CD8-positive, alpha-beta memory T cell (primary cell): ENCODE measurements at regions not wholly inside any gene's neighbourhood (a gene's known extent, or its start where the extent isn't known, plus 50 kb on each side); places are given as distances from the start of the nearest gene placed in this dataset.

Experiments used
- CTCF ChIA-PET: fragments of 350-600 bp; sonication (Branson Sonifier 250); formaldehyde crosslinking; loops from one replicate; lab custom pipeline; 2021; ENCODE audit warnings: antibody characterized with exemption; lab: Charles Lee
- POLR2A ChIA-PET: fragments of 350-600 bp; sonication (Branson Sonifier 250); formaldehyde crosslinking; loops from one replicate; lab custom pipeline; 2021; ENCODE audit warnings: antibody characterized with exemption; lab: Charles Lee
- DNase-seq, 5 donors: peaks; one replicate each; pipeline versions ENCODE4 v3.0.0 to v3.0.0-alpha.2; 2020 to 2022; ENCODE audit warnings: mixed read lengths in 1 of 5
- H3K27ac ChIP-seq: one replicate; pipeline ENCODE4 v1.7.0; 2013; ENCODE audit warnings: low read depth, mild to moderate bottlenecking, low read length, moderate library complexity
- H3K27me3 ChIP-seq: 2 replicates; pipeline ENCODE4 v1.7.0; 2013; ENCODE audit warnings: low read length, mild to moderate bottlenecking; ENCODE audit not compliant: insufficient read depth, poor library complexity, severe bottlenecking
- H3K36me3 ChIP-seq: 2 replicates; pipeline ENCODE4 v1.7.0; 2013; ENCODE audit warnings: mild to moderate bottlenecking, low read length, moderate library complexity; ENCODE audit not compliant: insufficient read depth
- H3K4me1 ChIP-seq: 2 replicates; pipeline ENCODE4 v1.7.0; 2013; ENCODE audit warnings: mild to moderate bottlenecking, low read length, moderate library complexity; ENCODE audit not compliant: insufficient read depth
- H3K4me3 ChIP-seq: 2 replicates; pipeline ENCODE4 v1.7.0; 2013; ENCODE audit warnings: mild to moderate bottlenecking, low read length
- H3K9me3 ChIP-seq: 2 replicates; pipeline ENCODE4 v1.7.0; 2013; ENCODE audit warnings: mild to moderate bottlenecking, low read length
- H3K27ac Mint-ChIP-seq, 8 donors: one replicate each; pipeline ENCODE4 v1.8.0; 2020 to 2021; ENCODE audit warnings: mixed read lengths in 8 of 8, mild to moderate bottlenecking in 6 of 8, inconsistent platforms in 3 of 8, moderate library complexity in 3 of 8
- H3K27me3 Mint-ChIP-seq, 2 donors: one replicate each; pipeline ENCODE4 v1.8.0; 2020 to 2021; ENCODE audit warnings: mixed read lengths in 2 of 2, mild to moderate bottlenecking in 1 of 2, moderate library complexity in 1 of 2
- H3K36me3 Mint-ChIP-seq, 3 donors: one replicate each; pipeline ENCODE4 v1.8.0; 2020 to 2021; ENCODE audit warnings: mixed read lengths in 3 of 3, inconsistent platforms in 1 of 3, mild to moderate bottlenecking in 1 of 3
- H3K4me1 Mint-ChIP-seq, 3 donors: one replicate each; pipeline ENCODE4 v1.8.0; 2020 to 2021; ENCODE audit warnings: mixed read lengths in 3 of 3, inconsistent platforms in 1 of 3, mild to moderate bottlenecking in 1 of 3
- H3K4me3 Mint-ChIP-seq, 7 donors: one replicate each; pipeline ENCODE4 v1.8.0; 2020 to 2021; ENCODE audit warnings: mixed read lengths in 7 of 7, mild to moderate bottlenecking in 6 of 7, moderate library complexity in 4 of 7, inconsistent platforms in 2 of 7
- H3K9me3 Mint-ChIP-seq, 5 donors: one replicate each; pipeline ENCODE4 v1.8.0; 2020 to 2022; ENCODE audit warnings: mixed read lengths in 5 of 5, mild to moderate bottlenecking in 3 of 5, moderate library complexity in 2 of 5, inconsistent platforms in 1 of 5

DNA sequence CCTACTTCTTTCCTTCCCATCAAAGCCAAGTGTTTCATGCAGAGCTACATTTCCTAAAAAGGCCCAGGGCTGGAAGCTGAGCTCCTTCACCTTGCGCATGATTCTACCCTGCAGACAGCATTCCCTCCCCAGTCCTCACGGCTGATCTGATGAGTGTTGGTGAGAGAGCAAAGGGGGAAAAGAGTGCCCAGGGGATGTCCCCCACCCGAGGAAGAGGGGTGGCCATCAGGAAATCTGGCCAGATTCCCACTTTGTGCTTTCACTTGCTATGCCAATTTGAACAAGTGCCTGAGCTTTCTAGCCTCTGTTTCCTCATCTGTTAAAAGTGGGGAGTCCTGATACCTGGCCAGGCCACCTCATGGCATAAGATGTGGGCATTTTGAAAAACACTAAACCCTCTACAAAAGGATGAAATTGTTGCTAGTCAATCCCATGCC lies 231.0 kb upstream of the TLE3 start:
- no peak for DNase-seq
- no peak overlapping the region for H3K4me3 ChIP-seq
- Mint-ChIP-seq H3K4me1 (no peaks in the 10 kb centered on the region), H3K4me3 (no peak overlapping the region), H3K27ac (no peak overlapping the region), H3K36me3 (peaks cover 0 to 2% (median 0%) of the 10 kb centered on the region in 3 donors), H3K27me3 (peaks cover 3 to 11% of the 10 kb centered on the region in 2 donors), H3K9me3 (peaks cover 0 to 12% (median 6%) of the 10 kb centered on the region in 5 donors)
- H3K4me1 ChIP-seq, result no peaks in the 10 kb centered on the region
- no peaks in the 10 kb centered on the region for H3K36me3 ChIP-seq
- H3K27me3 ChIP-seq, result no peaks in the 10 kb centered on the region
- no peaks in the 10 kb centered on the region for H3K9me3 ChIP-seq
- ChIA-PET POLR2A (no interaction called here), CTCF (no interaction called here)
- no peak overlapping the region for H3K27ac ChIP-seq

DNA sequence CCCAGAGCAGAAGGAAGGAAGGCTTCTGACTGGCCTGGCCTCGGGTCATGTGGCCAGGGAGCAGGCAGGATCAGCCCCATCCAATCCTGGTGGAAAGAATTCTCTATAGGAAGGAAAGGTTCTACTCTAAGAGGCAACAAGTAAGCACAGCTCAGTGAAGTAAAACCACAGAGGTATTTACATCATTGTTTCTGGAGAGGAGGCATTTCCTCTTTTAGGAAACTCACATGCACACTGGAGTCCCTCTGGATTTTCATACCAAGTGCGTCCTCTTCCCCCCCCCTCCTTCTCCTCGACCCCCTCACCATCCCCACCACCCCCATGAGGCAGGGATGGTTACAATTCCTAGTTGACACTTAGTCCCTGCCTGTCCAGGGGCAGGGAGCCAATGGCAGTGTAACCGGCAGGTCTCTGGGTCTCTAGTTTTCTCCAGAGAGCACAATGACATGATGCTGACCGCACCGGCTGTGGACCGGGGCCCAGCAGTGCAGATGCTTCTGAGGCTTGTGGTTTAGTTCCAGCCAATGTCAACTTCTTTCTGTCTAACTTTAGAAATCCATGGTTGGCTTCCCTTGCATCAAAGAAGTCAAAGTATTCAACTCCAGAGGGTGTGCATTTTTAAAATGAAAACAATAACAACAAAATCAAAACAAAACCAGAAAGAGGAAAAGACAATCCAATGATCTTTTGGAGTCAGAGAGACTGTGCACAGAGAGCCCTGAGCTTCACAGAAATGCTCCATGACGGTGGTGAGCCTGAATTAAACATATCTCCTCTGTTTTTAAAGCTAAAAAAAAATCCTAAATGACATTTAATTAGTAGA lies 230.3 kb upstream of the TLE3 start:
- Mint-ChIP-seq H3K4me1 (no peaks in the 10 kb centered on the region), H3K27me3 (peaks cover 3 to 5% of the 10 kb centered on the region in 2 donors), H3K27ac (no peak overlapping the region), H3K9me3 (peaks cover 0 to 5% (median 1%) of the 10 kb centered on the region in 5 donors), H3K36me3 (peaks cover 0 to 2% (median 0%) of the 10 kb centered on the region in 3 donors), H3K4me3 (no peak overlapping the region)
- ChIA-PET POLR2A (no interaction called here), CTCF (no interaction called here)
- Histone ChIP-seq H3K4me1 (no peaks in the 10 kb centered on the region), H3K27ac (no peak overlapping the region), H3K36me3 (no peaks in the 10 kb centered on the region), H3K9me3 (no peaks in the 10 kb centered on the region), H3K27me3 (no peaks in the 10 kb centered on the region), H3K4me3 (no peak overlapping the region)
- DNase-seq, result no peak

DNA sequence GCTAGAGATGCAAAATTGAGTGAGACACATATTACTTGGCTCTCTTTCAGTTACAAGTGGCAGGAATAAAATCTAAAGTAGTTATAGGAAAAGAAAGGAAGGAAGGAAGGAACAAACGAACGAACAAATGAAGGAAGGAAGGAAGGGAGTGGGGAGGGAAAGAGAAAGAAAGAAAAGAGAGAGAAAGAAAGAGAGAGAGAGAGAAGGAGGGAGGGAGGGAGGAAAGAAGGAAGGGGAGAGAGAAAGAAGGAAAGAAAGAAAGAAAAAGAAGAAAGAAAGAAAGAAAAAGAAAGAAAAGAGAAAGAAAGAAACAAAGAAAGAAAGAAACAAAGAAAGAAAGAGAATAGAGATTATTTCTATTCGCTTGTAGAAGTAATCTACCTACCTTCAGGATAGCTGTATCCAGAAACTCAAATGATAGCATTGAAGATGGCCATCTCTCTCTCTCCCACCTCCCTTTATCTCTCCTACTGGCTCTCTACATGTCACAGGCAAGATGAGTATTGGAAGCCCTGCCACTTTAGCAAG lies 229.7 kb upstream of the TLE3 start:
- no peak overlapping the region for H3K4me3 Mint-ChIP-seq
- H3K9me3 ChIP-seq, result no peaks in the 10 kb centered on the region
- peaks cover 0 to under 1% (median 0%) of the 10 kb centered on the region in 3 donors for H3K4me1 Mint-ChIP-seq
- CTCF ChIA-PET, result no interaction called here
- POLR2A ChIA-PET, result no interaction called here
- H3K9me3 Mint-ChIP-seq, result peaks cover 0 to 5% (median 1%) of the 10 kb centered on the region in 5 donors
- no peak for DNase-seq
- no peak overlapping the region for H3K27ac ChIP-seq
- H3K36me3 Mint-ChIP-seq, result peaks cover 0 to 2% (median 0%) of the 10 kb centered on the region in 3 donors
- H3K27me3 ChIP-seq, result no peaks in the 10 kb centered on the region
- no peaks in the 10 kb centered on the region for H3K36me3 ChIP-seq
- H3K4me3 ChIP-seq, result no peak overlapping the region
- H3K27me3 Mint-ChIP-seq, result peaks cover 3 to 5% of the 10 kb centered on the region in 2 donors
- peak overlapping the region in 1 of 8 donors; percentile 14 for H3K27ac Mint-ChIP-seq
- no peaks in the 10 kb centered on the region for H3K4me1 ChIP-seq

DNA sequence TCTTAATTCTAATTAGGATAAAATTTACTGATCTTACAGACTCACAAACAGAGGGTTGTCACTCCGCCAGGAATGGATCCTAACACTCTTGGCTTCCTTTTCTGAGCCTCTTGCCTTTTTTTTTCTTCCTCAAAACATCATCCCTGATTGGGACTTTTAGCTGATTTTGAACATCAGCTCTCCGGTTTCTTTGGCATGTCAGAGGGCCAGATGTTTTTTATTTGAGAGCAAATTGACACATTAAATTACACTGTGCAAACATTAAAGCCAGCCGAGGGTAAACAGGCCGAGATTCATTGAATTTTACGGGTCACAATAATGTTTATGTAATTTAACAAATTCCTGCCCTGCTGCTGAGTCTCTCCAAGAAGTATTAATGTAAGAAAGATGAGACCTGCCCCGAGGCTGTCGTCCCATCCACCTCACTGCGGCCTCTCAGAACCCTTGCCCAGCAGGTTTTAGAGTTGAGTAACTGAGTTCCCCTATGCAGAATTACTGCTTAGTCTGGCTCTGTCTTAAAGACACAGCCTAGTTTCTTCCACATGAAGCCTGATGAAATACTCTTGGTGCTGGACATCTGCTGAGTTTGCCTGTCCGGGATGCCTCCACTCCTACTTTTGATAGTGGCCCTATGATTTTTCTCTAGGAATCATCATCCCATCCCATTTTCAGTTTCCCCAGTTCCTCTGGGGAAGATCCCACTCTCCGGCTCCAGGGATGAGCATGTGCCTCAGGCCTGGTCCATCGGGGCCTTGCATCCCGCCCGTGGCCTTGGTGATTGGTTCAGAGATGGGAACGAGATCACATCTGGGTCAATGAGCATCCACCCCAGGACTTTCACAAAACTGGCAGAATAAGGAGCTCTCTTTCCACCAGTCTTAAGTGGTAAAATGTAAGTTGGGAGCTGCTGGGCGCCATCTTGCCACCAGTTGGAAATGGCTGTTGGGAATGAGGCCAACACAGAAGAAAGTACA lies 226.6 kb upstream of the TLE3 start:
- H3K9me3 ChIP-seq, result no peaks in the 10 kb centered on the region
- CTCF ChIA-PET, result no interaction called here
- Mint-ChIP-seq H3K4me1 (peaks cover 0 to 4% (median 0%) of the 10 kb centered on the region in 3 donors), H3K27ac (no peak overlapping the region), H3K36me3 (peaks cover 0 to 1% (median 0%) of the 10 kb centered on the region in 3 donors), H3K9me3 (no peaks in the 10 kb centered on the region), H3K4me3 (no peak overlapping the region), H3K27me3 (peaks cover 4 to 8% of the 10 kb centered on the region in 2 donors)
- H3K36me3 ChIP-seq, result no peaks in the 10 kb centered on the region
- DNase-seq, result no peak
- no peaks in the 10 kb centered on the region for H3K4me1 ChIP-seq
- no peak overlapping the region for H3K27ac ChIP-seq
- POLR2A ChIA-PET, result no interaction called here
- H3K27me3 ChIP-seq, result no peaks in the 10 kb centered on the region
- no peak overlapping the region for H3K4me3 ChIP-seq

DNA sequence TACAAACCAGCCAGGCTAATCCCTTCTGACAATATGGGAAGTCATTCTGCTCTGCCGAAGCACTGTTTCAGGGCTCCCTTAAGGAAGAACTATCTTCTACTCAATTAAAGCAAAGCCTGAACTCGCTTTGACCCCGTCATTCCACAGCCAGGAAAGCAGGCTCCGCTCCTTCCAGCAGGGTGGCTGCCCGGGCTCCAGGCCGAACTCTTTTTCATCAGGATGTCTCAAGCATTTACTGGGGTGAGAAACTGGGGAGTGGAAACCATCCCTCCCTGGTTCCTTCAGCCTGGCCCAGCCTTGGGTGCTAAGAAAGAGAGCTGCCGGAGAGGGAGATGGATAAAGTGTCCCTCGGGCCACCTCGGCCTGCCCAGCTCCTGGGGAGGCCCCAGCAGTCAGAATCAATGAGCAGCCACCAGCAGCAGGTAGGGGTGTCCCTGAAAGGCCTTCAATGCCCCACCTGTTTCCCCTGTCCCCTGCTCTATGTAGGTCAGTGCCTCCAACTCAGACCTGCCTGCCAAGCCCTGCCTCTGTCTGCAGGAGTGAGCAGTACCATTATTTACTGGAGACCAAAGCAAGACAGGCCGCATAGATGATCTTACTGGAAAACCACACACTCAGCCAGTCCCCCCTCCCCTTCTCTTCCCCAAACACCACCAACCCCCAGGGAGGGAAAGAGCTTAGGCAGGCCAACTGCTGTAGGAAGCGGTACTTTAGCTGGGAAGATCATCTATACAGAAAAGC lies 225.6 kb upstream of the TLE3 start:
- ChIA-PET POLR2A (no interaction called here), CTCF (no interaction called here)
- Histone ChIP-seq H3K4me1 (no peaks in the 10 kb centered on the region), H3K36me3 (no peaks in the 10 kb centered on the region), H3K27me3 (no peaks in the 10 kb centered on the region), H3K4me3 (no peak overlapping the region), H3K27ac (no peak overlapping the region), H3K9me3 (no peaks in the 10 kb centered on the region)
- peaks cover 0 to 4% (median 2%) of the 10 kb centered on the region in 3 donors for H3K4me1 Mint-ChIP-seq
- H3K36me3 Mint-ChIP-seq, result peaks cover 0 to 1% (median 0%) of the 10 kb centered on the region in 3 donors
- H3K9me3 Mint-ChIP-seq, result no peaks in the 10 kb centered on the region
- H3K27ac Mint-ChIP-seq, result no peak overlapping the region
- peaks cover 4% of the 10 kb centered on the region in 2 donors for H3K27me3 Mint-ChIP-seq
- H3K4me3 Mint-ChIP-seq, result no peak overlapping the region
- DNase-seq, result no peak

DNA sequence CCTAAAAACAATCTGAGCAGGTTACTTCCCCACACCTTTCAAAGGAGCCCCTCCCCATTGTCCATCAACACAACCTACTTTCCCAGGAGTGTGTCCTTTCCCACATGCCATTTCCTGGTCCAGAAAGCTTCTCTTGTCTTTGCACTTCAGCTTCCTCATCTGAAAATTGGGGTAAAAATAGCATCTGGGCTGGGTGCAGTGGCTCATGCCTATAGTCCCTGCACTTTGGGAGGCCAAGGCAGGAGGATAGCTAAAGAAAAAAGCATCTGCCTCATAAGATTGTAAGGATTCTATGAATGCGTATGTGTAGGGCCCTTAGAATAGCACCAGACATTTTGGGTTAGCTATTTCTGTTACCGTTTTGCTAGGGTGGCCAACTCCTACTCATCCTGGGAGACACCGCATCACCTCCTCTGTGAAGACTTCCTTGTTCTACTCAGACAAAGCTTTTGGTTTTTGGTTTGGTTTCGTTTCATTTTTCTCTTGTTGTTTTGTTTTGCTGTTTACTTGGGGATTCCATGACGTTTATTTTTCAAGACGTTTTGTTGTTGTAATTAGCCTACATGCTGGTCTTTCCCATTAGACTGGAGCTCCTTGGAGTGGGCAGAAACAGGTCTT lies 224.4 kb upstream of the TLE3 start:
- ChIA-PET CTCF (no interaction called here), POLR2A (no interaction called here)
- Histone ChIP-seq H3K4me3 (no peak overlapping the region), H3K27me3 (no peaks in the 10 kb centered on the region), H3K4me1 (no peaks in the 10 kb centered on the region), H3K27ac (no peak overlapping the region), H3K9me3 (no peaks in the 10 kb centered on the region), H3K36me3 (no peaks in the 10 kb centered on the region)
- Mint-ChIP-seq H3K27me3 (peaks cover 4% of the 10 kb centered on the region in 2 donors), H3K4me1 (peaks cover 0 to 4% (median 2%) of the 10 kb centered on the region in 3 donors), H3K9me3 (no peaks in the 10 kb centered on the region), H3K4me3 (no peak overlapping the region), H3K36me3 (peaks cover 0 to 1% (median 0%) of the 10 kb centered on the region in 3 donors), H3K27ac (no peak overlapping the region)
- no peak for DNase-seq

DNA sequence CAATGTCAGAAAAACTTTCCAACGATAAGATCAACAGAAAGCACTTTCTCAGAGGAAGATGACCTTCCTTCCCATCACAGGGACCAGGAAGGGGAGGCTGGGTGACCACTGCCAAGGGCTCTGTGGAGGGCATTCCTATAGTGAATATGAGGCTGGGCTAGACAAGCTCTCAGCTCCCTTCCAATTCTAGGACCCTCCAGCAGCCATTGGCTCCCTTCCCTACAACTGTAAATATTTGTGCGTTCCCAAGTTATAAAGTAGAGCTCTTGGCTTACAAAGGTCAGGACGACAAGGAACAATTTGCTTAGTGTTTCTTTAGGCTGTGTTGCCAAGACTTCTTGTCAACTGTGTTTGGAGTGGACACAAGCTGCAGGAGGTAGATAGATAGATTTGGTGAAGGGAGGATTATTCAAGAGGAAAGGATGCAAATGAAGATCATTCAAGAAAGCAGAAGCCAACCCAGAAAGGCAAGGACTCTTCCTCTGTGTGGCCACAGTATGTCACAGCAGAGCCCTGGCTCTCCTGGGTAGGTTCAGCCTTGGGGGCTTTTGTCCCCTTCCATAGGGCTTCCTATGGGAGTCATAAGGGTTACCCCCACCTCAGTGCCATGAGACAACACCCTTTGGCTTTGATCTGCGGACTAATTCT lies 223.6 kb upstream of the TLE3 start:
- ChIA-PET POLR2A (no interaction called here), CTCF (no interaction called here)
- Histone ChIP-seq H3K9me3 (no peaks in the 10 kb centered on the region), H3K36me3 (no peaks in the 10 kb centered on the region), H3K4me1 (no peaks in the 10 kb centered on the region), H3K27ac (no peak overlapping the region), H3K27me3 (no peaks in the 10 kb centered on the region), H3K4me3 (no peak overlapping the region)
- H3K9me3 Mint-ChIP-seq, result no peaks in the 10 kb centered on the region
- peaks cover 4% of the 10 kb centered on the region in 2 donors for H3K27me3 Mint-ChIP-seq
- peaks cover 0 to 4% (median 2%) of the 10 kb centered on the region in 3 donors for H3K4me1 Mint-ChIP-seq
- DNase-seq, result no peak
- no peak overlapping the region for H3K4me3 Mint-ChIP-seq
- H3K27ac Mint-ChIP-seq, result no peak overlapping the region
- peaks cover 0 to 1% (median 0%) of the 10 kb centered on the region in 3 donors for H3K36me3 Mint-ChIP-seq
